GM21717 (cell line): ENCODE measurements at regions not wholly inside any gene's neighbourhood (a gene's known extent, or its start where the extent isn't known, plus 50 kb on each side); places are given as distances from the start of the nearest gene placed in this dataset.

Source experiments
- ATAC-seq: cut with Tn5 transposase; IDR thresholded peaks from one replicate; pipeline ENCODE4 v1.9.1; 2021; ENCODE audit warnings: mild to moderate bottlenecking, moderate library complexity; ENCODE audit not compliant: unreplicated experiment

DNA sequence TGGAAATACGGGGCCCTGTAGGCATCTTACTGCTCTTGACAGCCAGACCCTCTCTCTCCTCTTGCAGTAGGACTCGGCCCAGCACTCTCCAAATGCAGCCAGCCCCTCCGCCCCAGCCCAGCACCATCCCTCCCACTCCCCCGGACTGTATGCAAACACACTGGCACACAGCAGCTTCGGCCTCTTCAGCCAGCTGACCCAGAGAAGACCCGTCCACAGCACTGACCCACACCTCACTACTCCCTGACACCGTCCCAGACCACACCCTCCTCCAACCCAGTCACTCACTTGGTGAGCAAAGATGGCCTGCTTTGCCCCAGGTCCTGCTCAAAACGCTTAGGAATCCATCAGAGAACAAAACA is 164.6 kb downstream of the IGLL1 start:
- no peak for ATAC-seq

- no peak for ATAC-seq
These were observed 165.2 kb downstream of the IGLL1 start for GRCh38 chr22:23414727-23415489.

DNA sequence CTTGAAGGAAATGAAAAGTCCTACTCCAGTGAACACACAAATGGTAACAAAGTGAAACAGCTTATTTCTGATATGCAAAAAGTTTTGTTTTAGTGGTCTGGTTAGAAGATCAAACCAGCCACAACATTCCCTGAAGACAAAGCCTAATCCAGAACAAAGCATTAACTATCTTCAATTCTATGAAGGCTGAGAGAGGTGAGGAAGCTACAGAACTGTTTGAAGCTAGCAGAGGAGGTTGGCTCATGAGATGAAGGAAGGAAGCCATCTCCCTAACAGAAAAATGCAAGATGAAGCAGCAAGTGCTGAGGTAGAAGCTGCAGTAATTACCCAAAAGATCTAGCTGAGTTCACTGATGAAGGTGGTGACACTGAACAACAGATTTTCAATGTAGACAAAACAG is 168.4 kb downstream of the IGLL1 start:
- ATAC-seq, result no peak

DNA sequence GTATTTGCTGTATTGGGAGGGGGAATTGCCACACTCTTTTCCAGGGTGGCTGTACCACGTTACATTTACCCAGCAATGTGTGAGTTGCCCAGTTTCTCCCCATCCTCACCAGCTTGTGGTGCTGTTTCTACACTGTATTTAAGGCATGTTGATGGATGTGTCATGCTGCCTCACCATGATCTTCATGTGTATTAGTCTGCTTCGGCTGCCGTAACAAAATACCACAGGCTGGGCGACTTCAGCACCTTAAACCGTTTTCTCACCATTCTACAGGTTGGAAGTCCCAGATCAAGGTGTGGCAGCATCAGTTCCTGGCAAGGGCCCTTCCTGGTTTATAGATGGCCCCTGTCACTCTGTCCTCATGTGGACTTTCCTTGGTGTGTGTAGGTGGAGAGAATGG is 169.7 kb downstream of the IGLL1 start:
- no peak for ATAC-seq

DNA sequence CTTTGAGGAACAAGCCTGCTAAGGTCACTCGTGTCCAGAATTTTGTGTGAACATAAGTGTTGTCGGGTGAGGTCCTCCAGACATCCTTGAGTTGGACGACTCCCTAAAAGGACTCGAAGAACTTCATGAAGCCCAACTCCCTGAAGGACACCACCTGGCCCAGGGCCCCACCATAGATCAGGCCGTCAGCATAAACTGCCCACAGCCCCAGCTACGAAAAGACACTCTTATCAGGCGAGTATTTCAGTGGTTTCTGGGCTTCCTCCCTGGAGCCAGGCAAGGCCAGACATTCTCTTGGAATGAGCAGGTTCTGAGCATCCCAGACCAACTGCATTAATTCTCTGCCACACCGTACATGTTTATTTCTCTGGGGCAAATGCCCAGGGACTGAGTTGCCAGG is 170.1 kb downstream of the IGLL1 start:
- ATAC-seq, result no peak

DNA sequence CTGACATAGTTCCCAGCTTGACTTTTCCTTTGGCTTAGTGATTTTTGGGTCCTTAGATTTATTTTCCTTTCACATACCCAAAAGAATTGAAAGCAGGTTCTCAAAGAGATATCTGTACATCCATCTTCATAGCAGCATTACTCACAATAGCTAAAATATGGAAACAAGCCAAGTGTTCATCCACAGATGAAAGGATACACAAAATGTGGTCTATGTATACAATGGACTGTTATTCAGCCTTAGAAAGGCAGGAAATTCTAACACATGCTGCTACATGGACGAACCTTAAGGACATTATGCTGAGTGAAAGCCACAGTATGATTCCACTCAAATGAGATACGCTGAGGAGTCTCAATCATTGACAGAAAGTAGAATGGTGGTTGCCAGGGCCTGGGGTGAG is 171.8 kb downstream of the IGLL1 start:
- ATAC-seq, result no peak

DNA sequence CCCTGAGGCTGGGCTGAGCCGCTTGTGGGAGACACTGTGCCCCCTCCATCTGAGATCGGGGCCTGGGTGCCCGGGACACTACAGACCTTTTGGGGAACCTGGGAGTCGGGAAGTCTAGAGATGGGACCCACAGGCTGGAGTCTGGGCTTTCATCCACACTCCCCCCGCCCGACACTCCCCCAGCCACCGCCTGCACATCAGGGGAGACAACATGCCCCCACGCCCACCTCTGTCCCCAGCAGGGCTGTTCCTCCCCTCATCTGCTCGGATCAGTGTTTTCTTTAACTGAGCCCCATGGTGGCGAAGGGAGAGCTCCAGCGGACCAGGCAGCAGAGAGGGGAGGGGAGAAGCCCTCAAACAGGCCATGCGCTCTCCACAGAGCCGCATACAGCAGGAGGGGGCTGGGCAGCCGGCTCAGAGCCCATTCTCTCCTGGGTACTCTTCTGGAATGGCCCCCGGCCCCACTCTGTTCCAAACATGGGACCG is 174.7 kb downstream of the IGLL1 start:
- no peak for ATAC-seq

DNA sequence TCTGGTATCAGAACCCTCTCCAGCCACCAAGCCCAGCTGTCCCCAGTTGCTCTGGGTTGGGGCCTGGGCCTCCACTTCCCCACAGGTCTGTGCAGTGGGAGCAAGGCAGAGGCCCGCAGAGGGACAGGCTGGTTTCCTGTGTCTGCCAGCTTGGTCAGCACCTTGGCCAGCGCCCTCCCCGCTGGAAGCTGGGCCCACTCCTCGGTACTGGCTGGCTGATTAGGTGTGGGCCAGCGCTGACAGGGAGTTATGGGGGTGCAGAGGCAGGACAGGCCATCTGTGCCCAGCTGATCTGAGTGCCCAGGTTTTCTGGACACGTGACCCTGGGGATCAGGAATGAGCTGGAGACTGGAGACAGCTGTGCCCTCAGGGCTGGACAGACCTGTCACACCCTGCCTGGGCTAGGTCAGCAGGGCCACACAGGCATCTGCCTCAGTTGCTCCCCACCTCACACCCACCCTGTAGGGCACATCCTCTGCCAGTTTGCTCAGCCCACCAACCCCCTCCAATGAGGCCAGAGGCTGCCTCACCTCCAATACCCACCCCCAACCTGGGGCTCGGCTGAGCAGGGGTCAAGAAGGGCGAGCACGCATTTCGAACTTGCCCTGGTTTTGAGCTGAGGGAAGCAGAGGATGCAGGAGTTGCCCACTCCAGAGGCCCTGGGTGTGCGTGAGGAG is 175.3 kb downstream of the IGLL1 start:
- no peak for ATAC-seq

DNA sequence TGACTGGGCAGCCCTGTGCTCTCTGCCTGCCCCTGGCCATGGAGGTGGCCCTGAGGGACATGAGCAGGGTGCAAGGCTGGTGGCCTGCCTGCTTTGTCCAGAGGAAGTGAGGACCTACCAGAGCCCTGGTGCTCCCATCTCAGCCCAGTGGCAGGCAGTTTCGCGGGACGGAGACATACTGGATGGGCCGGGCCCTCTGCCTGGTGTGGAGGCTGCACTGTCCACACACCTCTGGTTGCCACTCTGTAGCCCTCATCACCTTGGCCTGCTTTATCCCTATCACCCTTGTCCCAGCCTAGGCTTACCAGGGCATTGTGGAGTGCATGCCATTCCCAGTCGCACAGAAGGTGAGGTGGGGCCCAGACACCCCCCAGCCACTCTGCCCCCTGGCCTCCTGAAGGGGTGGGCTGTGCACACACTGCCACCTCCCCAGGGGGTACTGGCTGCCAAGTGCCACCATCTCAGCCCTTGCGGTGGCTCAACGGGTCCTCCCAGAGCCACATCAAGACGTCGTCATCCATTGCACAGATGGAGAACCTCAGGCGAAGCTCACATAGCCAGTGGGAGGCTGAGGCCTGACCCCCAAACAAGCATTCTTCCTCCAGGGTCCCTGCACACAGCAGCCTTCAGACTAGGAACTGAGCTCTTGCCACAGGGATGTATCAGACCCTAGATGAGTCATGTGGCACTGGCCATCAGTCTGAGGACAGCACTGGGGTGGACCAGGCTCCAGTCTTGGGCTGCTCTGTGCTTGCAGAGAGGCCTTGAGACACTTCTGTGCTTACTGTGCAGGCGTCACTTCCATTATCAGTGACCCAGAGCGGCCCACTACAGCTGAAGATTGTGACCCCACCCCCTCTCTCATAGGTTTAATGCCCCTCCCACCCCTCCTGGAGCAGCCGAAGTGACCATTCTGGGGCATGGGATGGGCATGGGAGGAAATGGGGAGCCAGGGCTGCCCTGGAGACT is 176.1 kb downstream of the IGLL1 start:
- ATAC-seq, result no peak

DNA sequence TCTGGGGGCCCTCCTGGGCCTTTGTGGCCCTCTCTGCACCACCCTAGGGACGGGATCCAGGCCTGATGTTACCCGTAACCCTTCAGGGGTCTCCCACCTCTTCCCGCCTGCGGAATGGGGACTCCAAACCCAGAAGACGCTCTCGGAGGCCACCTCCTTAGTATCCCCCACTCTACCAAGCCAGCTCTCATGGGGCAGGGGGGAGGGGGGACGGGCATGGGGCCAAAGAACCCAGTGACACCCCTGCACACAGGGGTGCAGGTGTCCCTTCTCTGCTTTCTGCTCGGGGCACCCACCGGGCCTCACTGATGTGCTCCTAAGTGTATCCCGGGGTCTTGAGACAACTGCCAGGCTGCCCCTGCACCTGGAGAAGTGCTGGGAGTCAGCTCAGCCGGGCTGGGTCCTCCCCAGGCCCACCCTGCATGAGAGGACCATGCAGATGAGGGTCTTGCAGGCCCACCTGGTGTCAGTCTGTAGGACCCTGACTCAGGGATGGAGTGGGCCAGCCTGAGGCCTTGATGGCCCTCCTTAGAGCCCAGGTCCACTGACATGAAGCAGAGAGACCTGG is 176.9 kb downstream of the IGLL1 start:
- no peak for ATAC-seq

GRCh38 chr22:23402275-23403151 is 177.6 kb downstream of the IGLL1 start:
- no peak for ATAC-seq

DNA sequence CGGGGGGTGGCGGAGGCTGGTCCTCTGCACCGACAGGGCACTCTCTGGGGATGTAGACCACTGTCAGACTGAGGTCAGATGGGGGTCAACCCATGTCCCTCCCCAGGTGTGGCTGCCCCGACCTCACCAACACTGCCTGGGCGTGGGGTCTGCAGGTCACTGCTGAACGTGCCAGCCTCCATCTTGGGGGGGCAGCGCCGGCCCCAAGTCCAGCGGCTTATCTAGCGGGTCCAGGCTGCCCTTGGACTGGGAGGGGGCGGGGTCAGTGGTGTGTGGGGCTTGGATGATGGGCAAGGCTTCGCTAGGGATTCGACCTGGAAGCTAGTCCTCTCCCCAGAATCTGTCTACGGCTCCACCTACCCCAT is 178.2 kb downstream of the IGLL1 start:
- ATAC-seq, result no peak

GRCh38 chr22:23401111-23401909 is 178.8 kb downstream of the IGLL1 start:
- ATAC-seq, result no peak

GRCh38 chr22:23400286-23400981 is 179.7 kb downstream of the IGLL1 start:
- ATAC-seq, result no peak

GRCh38 chr22:23399367-23400285 is 180.5 kb downstream of the IGLL1 start:
- ATAC-seq, result no peak

DNA sequence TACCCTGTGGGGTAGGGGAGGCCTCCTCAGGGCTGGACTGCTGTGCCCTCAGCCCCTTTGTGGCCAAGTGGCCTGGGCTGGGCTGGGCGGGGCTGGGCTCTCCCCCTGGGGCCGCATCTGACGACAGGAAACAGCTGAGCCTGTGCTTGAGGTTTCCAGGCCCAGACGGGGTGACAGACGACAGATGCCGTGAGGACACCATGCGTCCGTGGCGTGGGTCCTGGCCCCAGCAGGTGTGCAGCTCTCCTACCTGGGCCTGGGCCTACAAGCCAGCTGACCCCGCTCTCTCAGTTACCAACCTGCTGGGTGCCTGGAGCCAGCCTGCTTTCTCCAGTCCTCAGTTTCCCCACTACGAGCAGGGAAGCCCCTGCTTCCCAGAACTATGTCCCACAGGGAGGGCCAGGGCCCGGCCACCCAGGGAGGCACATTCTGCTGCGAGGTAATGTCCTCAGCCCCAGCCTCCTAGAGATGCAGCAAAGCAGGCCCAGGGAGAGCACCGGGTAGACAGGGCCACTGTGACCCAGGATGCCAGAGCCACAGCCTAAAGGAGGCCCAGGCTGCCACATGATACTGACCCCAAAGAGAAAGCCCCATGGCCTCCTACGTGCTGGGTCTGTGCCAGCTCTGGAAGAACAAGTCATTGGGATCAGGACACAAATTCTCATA is 181.3 kb downstream of the IGLL1 start:
- ATAC-seq, result no peak
